NCI-H748 (cell line): ENCODE measurements at regions not wholly inside any gene's neighbourhood (a gene's known extent, or its start where the extent isn't known, plus 50 kb on each side); places are given as distances from the start of the nearest gene placed in this dataset.

Experiments
- DNase-seq: peaks from one replicate; lab custom pipeline; 2025; ENCODE audit not compliant: unreplicated experiment; lab: John Stamatoyannopoulos, UW

DNA sequence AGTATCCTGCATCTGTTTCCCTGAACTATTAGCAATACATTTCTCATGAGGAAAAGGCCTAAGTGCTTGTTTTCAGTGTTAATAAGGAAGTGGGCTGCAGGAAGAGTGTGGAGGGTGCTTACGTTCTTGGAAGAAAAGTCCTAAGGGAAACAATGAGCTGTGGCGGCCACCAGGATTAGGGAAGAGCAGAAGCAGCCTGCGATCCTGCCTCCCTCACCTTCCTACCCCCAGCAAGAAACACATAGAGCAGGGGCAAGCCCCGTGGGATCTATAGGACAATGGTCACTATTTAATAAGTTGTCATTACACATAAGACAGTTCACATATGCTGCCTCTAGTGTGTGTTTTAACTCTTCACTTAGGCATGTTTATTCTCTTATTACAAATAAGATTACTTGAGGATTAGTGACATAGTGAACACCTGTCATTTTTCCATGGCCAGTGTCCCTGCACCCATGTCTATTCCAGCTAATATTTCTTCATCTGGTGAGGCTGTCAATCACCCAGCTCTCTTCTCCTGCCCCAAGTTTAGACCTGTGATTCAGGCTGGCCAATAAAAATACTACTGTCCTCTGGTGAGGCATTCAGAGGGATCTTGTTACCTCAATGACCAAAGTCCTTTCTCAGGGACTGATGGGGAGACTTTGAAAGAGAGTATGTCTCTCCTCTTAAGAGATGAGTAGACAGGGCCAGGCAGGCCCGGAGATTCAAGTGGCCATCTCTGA, 510.9 kb upstream of the CELF4 start:
- no peak for DNase-seq

DNA sequence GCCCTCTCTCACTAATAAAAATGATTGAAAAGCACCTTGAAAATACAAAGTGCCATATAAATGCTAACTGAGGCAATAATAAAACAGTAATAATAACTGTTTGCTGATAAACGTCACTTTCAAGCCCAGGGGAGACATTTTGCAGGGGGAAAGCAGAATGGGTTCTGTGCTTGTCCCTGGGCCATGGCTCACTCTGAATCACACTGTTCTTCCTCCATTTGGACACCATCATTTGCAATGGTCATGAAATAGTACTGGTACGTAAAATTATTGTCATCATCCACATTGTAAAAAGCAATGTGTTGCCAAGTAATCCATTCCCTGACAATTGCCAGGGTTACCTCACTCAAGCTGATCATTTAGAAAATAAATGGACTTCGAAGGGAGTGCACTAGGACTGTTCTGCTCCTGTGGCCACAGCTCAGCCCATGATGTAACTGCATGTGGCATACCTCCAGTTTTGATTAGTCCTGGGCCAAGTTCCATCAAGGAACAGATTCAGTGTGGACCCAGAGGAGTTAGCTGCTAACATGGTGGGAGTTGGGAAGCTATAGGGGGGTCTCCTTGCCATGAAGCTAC, 508.8 kb upstream of the CELF4 start:
- no peak for DNase-seq

DNA sequence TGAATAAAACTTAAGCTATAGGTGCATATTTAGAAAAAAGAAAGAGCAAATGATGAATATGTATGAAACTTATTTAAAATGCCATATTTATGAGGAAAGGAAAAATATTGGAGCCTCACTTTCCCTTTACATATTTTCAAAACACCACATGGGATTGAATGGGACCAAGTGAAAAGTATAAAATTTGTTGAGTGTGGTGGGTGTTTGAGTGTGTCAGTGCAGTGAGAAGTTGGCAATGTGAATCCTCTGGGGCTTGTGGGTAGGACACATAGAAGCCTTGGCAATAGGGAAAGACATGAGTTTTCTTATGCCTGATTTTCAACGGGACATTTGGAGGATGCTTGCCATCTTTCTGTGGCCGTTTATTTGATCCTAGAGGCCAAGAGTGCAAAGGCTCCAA, 502.2 kb upstream of the CELF4 start:
- DNase-seq = no peak

DNA sequence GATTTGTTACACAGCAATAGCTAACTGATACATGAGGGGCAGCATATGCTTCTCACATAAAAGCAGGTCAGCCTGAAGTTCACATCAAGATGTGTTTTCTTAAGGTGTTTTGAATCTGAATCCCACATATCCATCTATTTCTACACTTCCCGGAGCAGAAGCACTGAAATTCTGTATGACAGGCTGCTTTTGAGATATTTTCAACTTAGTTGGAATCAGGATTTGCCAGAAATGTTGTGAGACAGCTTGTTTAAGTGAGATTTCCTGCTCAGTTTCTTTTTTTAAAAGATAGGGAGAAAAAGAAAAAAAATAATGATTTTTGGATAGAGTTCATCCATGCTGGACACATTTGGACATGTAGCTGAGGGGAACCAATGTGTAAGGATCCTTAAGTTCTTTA, 501.5 kb upstream of the CELF4 start:
- no peak for DNase-seq

- no peak for DNase-seq
Observed at GRCh38 chr18:38052879-38053590, 487.4 kb upstream of the CELF4 start.

GRCh38 chr18:38047820-38048219, 482.2 kb upstream of the CELF4 start:
- DNase-seq = peak; percentile 50

- DNase-seq = no peak
Observed at GRCh38 chr18:38046651-38047050, 481.1 kb upstream of the CELF4 start.

DNA sequence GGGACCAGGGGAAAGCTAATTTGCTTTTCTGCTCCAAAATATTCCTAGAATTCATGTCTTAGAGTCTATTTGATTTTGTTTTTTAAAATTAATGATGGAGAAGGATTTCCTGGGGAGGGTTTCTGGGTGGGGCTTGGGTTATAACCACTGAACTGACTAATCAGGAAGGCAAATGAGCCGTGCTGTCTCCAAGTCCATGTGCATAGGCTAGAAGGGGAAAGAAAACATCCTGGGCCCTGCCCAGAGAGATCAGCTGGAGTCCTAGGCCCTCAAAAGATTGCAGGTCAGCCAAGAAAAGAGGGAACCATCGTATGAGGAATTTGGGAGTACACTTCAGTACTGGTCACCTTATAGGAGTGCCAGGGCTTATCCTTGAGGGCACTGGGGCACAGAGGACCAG, 480.2 kb upstream of the CELF4 start:
- no peak for DNase-seq

DNA sequence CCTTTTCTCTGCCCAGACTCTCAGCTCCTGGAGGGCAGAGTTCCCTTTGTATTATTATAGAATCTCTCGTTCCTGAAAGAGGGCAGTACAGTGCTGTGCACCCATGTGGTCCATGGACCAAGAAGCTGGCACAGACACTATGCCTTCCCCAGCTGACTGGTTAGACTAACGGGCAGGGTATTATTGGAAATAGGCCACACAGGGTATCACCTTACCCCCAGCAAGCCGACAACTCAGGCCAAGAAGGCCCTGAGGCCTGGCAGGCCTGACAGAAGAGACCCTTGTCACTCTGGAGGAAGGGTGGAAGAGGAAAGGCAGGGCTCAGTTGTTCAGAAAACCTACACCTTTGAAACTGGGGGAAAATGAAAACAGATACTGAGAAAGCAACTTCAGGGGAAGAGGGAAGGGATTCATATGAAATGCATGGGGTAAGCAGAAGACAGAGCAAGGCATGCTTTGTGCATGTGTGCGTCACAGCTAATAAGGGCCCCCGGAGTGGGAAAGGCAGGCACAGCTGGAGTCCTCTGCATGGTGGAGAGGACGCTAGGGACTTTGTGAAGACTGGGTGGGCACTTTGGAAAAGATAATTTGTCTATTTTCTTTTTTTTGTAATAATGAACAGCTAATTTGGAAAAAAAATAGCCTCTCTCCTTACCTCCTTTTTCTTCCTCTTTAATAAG, 476.8 kb upstream of the CELF4 start:
- DNase-seq = no peak

DNA sequence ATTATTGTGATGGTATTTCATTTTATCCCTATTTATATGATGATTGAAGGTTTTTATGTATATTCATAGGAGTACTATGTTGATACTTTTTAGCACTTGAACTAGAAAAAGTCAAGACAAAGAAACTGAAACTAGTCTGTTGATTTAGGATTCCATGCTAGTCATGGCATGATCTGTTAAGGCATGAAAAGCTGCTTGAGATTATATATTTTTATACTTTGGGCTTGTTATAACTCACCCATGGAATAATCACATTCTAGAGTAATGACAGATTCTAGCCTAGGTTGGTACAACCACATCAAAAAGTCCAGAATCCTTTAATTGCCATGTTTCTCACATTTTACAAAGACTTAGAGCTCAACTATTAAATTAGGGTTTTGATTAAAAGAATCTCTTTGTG, 472.6 kb upstream of the CELF4 start:
- no peak for DNase-seq

GRCh38 chr18:38035193-38035592, 469.6 kb upstream of the CELF4 start:
- no peak for DNase-seq

DNA sequence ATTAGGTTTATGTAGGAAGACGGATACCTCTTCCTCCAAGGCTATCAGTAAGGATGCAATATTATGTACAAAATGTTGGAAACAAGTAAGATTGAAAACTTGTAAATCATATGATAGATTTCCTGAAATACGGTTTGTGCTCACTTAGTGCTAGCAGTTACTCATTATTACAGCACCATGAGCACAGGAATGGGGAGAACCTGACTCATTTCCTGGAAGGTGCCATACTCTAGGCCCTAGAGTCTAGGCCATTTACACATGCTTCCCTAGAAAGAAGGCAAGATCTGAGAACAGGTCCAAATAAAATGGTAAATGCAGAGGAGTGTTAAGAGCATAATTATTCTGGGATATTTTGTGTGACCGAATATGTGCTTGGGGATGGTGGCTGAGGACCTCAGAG, 467.7 kb upstream of the CELF4 start:
- DNase-seq = no peak

DNA sequence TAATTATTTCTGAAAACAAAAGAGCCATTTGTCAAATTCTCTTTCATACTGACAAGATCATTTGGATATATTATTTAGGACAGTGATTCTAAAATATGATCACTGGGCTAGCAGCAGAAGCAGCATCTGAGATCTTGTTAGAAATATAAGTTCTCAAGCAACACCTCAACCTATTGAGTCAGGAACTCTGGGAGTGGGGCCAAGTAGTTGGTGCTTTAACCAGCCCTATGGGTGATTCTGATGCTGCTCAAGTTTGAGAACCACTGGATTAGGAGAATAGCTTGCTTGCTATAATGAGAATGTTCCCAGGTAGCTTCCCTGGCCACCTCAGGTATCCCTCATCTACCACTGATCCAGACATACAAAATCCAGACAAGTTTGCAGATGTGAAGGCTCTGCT, 466.9 kb upstream of the CELF4 start:
- no peak for DNase-seq

GRCh38 chr18:38028946-38029345, 463.3 kb upstream of the CELF4 start:
- DNase-seq = no peak

- no peak for DNase-seq
Observed at GRCh38 chr18:38025433-38026038, 459.9 kb upstream of the CELF4 start.

GRCh38 chr18:38023871-38024270, 458.3 kb upstream of the CELF4 start:
- DNase-seq = no peak

- no peak for DNase-seq
Observed at GRCh38 chr18:38022234-38022633, 456.6 kb upstream of the CELF4 start.

GRCh38 chr18:38019292-38019691, 453.7 kb upstream of the CELF4 start:
- DNase-seq = no peak

DNA sequence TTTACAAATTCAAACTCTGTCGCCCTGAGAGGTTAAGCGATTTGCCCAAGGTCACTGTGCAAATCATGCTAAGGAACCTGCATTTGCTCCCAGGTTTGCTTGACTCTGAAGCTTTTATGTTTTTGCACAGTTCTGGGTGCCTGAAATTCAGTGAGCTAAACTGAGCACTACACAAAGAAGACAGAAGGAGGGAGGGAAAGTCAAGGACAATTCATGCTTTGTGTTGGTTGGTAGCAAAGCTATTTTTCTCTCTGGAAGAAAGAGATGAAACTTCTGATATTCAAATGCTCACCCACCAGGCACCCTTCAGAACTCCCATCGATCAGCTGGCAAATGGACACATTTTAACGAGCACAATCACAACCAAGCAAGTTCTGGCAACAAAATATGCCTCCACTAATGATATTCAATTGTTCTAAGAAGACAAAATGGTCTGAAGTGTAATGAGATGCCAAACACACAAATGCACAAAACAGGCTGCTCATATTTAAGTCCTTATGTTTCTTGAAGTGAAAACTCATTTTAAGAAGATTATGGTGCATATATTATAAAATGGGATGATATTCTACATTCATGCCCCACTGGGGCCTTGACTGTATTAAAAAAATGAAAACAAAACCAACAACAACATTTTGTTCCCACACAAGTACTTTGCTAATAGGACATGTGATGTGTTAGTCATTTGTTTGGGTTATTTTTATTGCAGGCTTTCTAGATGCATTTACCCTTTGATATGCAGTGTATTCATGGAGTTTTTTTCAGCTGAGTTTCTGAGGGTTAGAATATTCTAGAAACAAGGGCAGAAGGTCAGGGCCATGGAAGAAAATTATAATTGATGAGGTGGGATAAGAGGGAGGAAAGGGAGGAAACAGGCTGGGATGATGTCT, 445.6 kb upstream of the CELF4 start:
- DNase-seq = no peak

GRCh38 chr18:38010037-38010436, 444.4 kb upstream of the CELF4 start:
- no peak for DNase-seq
